Fibroblast of skin of right quadriceps (primary cell): ENCODE measurements at regions not wholly inside any gene's neighbourhood (a gene's known extent, or its start where the extent isn't known, plus 50 kb on each side); places are given as distances from the start of the nearest gene placed in this dataset.
A peak's percentile ranks its signal among the peaks of the same experiment; 100 is the strongest.

Experiments used
- DNase-seq: peaks from one replicate; pipeline ENCODE4 v3.0.0-alpha.2; 2013

DNA sequence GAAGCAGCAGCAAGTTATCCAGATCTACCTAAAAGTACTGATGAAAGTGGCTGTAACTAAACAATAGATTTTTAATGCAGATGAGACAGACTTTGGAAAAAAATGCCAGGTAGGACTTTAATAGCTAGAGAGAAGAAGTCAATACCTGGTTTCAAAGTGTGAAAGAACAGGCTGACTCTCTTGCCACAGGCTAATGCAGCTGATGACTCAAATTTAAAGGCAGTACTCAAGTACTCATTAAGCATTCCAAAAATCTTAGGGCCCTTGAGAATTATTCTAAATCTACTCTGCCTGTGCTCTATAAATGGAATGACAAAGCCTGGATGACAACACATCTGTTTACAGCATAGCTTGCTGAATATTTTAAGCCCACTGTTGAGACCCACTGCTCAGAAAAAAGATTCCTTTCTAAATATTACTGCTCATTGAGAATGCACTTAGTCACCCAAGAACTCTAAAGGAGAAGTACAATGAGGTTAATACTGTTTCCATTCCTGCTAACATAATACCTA lies 68.6 kb upstream of the SYT1 start:
- DNase-seq = no peak

DNA sequence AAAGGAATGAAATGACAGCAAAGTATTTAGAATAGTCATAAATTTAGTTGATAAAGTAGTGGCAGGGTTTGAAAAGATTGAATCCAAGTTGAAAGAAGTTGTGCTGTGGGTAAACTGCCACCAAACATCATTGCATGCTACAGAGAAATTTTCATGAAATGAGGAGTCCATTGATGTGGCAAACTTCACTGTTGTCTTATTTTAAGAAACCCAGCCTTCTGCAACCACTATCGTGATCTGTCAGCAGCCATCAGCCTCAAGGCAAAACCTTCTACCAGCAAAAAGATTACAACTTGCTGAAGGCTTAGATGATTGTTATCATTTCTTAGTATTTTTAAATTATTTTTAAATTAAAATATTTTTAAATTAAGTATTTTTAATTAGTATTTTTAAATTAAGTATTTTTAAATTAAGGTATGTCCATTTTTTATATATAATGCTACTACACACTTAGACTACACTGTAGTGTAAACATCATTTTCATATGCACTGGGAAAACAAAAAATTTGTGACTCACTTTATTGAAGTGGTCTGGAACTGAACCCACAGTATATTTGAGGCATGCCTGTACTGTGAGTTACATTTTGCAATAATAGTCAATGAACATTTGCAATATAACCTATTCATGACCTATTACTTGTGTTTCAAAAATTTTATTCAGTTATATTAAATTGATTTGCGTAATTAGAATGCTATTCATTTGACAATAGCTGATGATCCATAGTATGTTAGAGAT lies 67.2 kb upstream of the SYT1 start:
- DNase-seq = peak; percentile 18

DNA sequence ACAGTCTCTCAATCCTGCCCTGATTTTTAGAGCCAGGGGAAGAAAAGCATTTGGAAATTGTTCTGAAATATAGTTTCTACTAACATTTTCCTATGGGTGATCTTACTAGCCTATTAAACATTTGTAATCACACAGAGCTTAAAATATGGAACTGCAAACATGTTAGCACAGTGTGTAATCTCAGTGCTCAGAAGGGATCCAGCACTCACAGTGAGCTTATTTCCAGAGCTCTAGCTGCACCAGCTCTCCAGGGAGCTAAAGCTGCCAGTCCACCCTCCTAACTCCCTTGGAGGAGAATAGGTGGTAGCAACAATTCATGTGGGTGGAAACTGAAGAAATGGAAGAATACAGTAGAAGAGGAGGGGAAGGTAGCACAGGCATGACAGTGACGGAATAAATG lies 64.9 kb upstream of the SYT1 start:
- no peak for DNase-seq

DNA sequence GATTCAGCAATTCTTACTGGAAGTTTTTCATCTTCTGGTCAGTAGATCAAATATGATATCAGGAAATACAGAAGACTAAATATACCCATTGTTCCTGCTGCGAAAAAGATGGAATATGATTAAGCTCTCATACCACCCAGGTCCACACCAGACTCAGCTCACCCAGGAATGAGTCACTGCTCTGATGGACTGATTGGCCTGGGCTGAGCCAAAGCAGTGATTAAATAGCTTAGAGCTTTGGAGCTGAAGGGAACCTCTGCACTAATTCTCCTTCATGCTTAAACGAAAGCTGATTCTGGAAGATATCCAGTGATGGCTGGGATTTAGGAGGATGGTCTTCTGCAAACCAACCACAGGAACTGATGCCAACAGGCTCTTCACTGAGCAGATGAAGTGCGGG lies 62.0 kb upstream of the SYT1 start:
- DNase-seq = peak; percentile 33

DNA sequence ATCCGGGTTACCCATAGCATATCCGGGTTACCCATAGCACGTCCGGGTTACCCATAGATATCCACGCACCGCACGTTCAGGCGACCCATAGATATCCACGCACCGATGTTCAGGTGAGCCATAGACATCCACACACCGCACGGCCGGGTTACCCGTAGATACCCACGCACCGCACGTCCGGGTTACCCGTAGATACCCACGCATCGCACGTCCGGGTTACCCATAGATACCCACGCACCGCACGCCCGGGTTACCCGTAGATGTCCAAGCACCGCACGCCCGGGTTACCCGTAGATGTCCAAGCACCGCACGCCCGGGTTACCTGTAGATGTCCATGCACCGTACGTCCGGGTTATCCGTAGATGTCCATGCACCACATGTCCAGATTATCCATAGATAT lies 60.3 kb upstream of the SYT1 start:
- DNase-seq = no peak
